GM13977 (cell line): ENCODE measurements at regions not wholly inside any gene's neighbourhood (a gene's known extent, or its start where the extent isn't known, plus 50 kb on each side); places are given as distances from the start of the nearest gene placed in this dataset.

ENCODE experiments used
- DNase-seq: peaks from one replicate; pipeline ENCODE4 v3.0.0; 2012; ENCODE audit warnings: low spot score
- CTCF ChIP-seq: IDR thresholded peaks from 2 replicates; pipeline ENCODE4 v1.5.1; 2012; ENCODE audit warnings: mild to moderate bottlenecking, control low read depth; ENCODE audit not compliant: insufficient read depth; ENCODE audit errors: extremely low read depth, missing control alignments
- in situ Hi-C: fragments of 300-500 bp; cut with MboI; formaldehyde crosslinking; loops from one replicate; pipeline ENCODE4 v1.12.0; 2022; ENCODE audit warnings: low sequenced_read_pairs, low pct_unique_long_range_greater_than_20kb, mixed read lengths, inconsistent platforms; ENCODE audit not compliant: unreplicated experiment

- in situ Hi-C loops = no loop called here
- no peak for TF ChIP-seq CTCF
- DNase-seq = no peak
Observed at GRCh38 chr13:85503797-85504196, 295.4 kb downstream of the SLITRK6 start.

- in situ Hi-C loops = no loop called here
- DNase-seq = no peak
- no peak for TF ChIP-seq CTCF
Observed at GRCh38 chr13:85501616-85502015, 297.6 kb downstream of the SLITRK6 start.

GRCh38 chr13:85500696-85501256 lies 298.4 kb downstream of the SLITRK6 start:
- DNase-seq = no peak
- in situ Hi-C loops = no loop called here
- TF ChIP-seq CTCF = no peak

GRCh38 chr13:85498774-85499173 lies 300.4 kb downstream of the SLITRK6 start:
- in situ Hi-C loops = no loop called here
- TF ChIP-seq CTCF = no peak
- no peak for DNase-seq

GRCh38 chr13:85497652-85498051 lies 301.6 kb downstream of the SLITRK6 start:
- in situ Hi-C loops = no loop called here
- TF ChIP-seq CTCF = no peak
- DNase-seq = no peak

GRCh38 chr13:85492283-85492682 lies 306.9 kb downstream of the SLITRK6 start:
- in situ Hi-C loops = no loop called here
- TF ChIP-seq CTCF = no peak
- no peak for DNase-seq

GRCh38 chr13:85486663-85487062 lies 312.6 kb downstream of the SLITRK6 start:
- in situ Hi-C loops = no loop called here
- no peak for TF ChIP-seq CTCF
- DNase-seq = no peak
